ENCODE measurements at regions not wholly inside any gene's neighbourhood (a gene's known extent, or its start where the extent isn't known, plus 50 kb on each side); places are given as distances from the start of the nearest gene placed in this dataset.

GRCh38 chr3:74353039-74353438 lies 261.4 kb downstream of the CNTN3 start:
- WGBS (ENCODE audit: missing lambda C conversion rate), result 4% methylated on average over 1 of the region's 1 CpG
- TF ChIP-seq RFX5 (IDR thresholded peaks at IDR 0.05) (no peak), ATOH8 (CRISPR knock-in tag; IDR thresholded peaks at IDR 0.05; ENCODE audit: low read depth) (no peak), CBX2 (IDR thresholded peaks at IDR 0.05; ENCODE audit: borderline replicate concordance, low read depth) (no peak), KDM1A (IDR thresholded peaks at IDR 0.05; ENCODE audit: low read depth) (no peak), NFE2L2 (conservative IDR thresholded peaks at IDR 0.05; ENCODE audit: low read length) (no peak), ZC3H11A (IDR thresholded peaks at IDR 0.05) (no peak), KDM5A (IDR thresholded peaks at IDR 0.05) (no peak), ZSCAN20 (CRISPR knock-in tag; IDR thresholded peaks at IDR 0.05) (no peak), EHMT2 (IDR thresholded peaks at IDR 0.05; ENCODE audit: low read depth) (no peak)
- DNase-seq (ENCODE audit: low read depth in 1 of 2, low spot score in 1 of 2) (peak in 1 of 2 experiments; percentile 2), FAIRE-seq (no peak), ATAC-seq (no peak)
- CTCF ChIA-PET, result no interaction called here
- no peak overlapping the region for H3K4me3 ChIP-seq
- POLR2A ChIA-PET, result no interaction called here
- H3K4me1 ChIP-seq, result no peaks in the 10 kb centered on the region
- no peaks in the 10 kb centered on the region for H3K9me3 ChIP-seq
- no peak overlapping the region for H3K4me2 ChIP-seq
- H3K27ac ChIP-seq, result no peak overlapping the region

GRCh38 chr3:74352166-74352565 lies 262.3 kb downstream of the CNTN3 start:
- TF ChIP-seq HEYL (CRISPR knock-in tag; IDR thresholded peaks at IDR 0.05) (no peak), JUN (IDR thresholded peaks at IDR 0.05) (no peak), RFX5 (IDR thresholded peaks at IDR 0.05) (no peak), TP53 (CRISPR knock-in tag; IDR thresholded peaks at IDR 0.05) (no peak), FOXS1 (CRISPR knock-in tag; IDR thresholded peaks at IDR 0.05) (no peak), NPAS2 (CRISPR knock-in tag; IDR thresholded peaks at IDR 0.05; ENCODE audit: borderline replicate concordance) (no peak), HOXA7 (CRISPR knock-in tag; IDR thresholded peaks at IDR 0.05) (no peak)
- ATAC-seq, result no peak
- CTCF ChIA-PET, result no interaction called here
- POLR2A ChIA-PET, result no interaction called here
- Histone ChIP-seq H3K4me2 (no peak overlapping the region), H3K4me3 (no peak overlapping the region), H3K4me1 (no peaks in the 10 kb centered on the region), H3K27ac (no peak overlapping the region), H3K9me3 (no peaks in the 10 kb centered on the region)
- FAIRE-seq, result no peak
- 39% methylated on average over 1 of the region's 1 CpG for WGBS (ENCODE audit: missing lambda C conversion rate)
- DNase-seq (ENCODE audit: low read depth in 1 of 2, low spot score in 1 of 2), result no peak

- no peaks in the 10 kb centered on the region for H3K4me1 ChIP-seq
- CTCF ChIA-PET, result no interaction called here
- 2% methylated on average over 5 of the region's 5 CpGs for WGBS (ENCODE audit: missing lambda C conversion rate)
- ATAC-seq, result no peak
- no peak overlapping the region for H3K27ac ChIP-seq
- no peak overlapping the region for H3K4me2 ChIP-seq
- POLR2A ChIA-PET, result no interaction called here
- no peak for DNase-seq (ENCODE audit: low read depth in 1 of 2, low spot score in 1 of 2)
- no peak for FAIRE-seq
- no peak overlapping the region for H3K4me3 ChIP-seq
- no peaks in the 10 kb centered on the region for H3K9me3 ChIP-seq
- TF ChIP-seq RNF2 (IDR thresholded peaks at IDR 0.05; ENCODE audit: borderline replicate concordance, low read depth), result no peak
- no peak for TF ChIP-seq SMC3 (IDR thresholded peaks at IDR 0.05)
- no peak for TF ChIP-seq MAFK (IDR thresholded peaks at IDR 0.05; ENCODE audit: partially characterized antibody)
- no peak for TF ChIP-seq HOXB13 (CRISPR knock-in tag; IDR thresholded peaks at IDR 0.05; ENCODE audit: low read depth)
- no peak for TF ChIP-seq EHMT2 (IDR thresholded peaks at IDR 0.05; ENCODE audit: low read depth)
- no peak for TF ChIP-seq ZC3H11A (IDR thresholded peaks at IDR 0.05)
- no peak for TF ChIP-seq RARB (CRISPR knock-in tag; IDR thresholded peaks at IDR 0.05)
- no peak for TF ChIP-seq RAD21 (conservative IDR thresholded peaks at IDR 0.05 in 1 of 2, IDR thresholded peaks at IDR 0.05 in 1 of 2)
- TF ChIP-seq CEBPB (IDR thresholded peaks at IDR 0.05), result no peak
Measured at GRCh38 chr3:74351213-74351612, 263.2 kb downstream of the CNTN3 start.

- CTCF ChIA-PET, result no interaction called here
- 0% methylated on average over 1 of the region's 1 CpG for WGBS (ENCODE audit: missing lambda C conversion rate)
- no peaks in the 10 kb centered on the region for H3K9me3 ChIP-seq
- DNase-seq (ENCODE audit: low read depth in 1 of 2, low spot score in 1 of 2), result no peak
- H3K4me3 ChIP-seq, result no peak overlapping the region
- no peak overlapping the region for H3K27ac ChIP-seq
- ATAC-seq, result no peak
- H3K4me2 ChIP-seq, result no peak overlapping the region
- no peak for FAIRE-seq
- TF ChIP-seq REST (IDR thresholded peaks at IDR 0.05) (no peak), ESRRA (IDR thresholded peaks at IDR 0.05; ENCODE audit: borderline replicate concordance, low read length) (no peak), PHF8 (IDR thresholded peaks at IDR 0.05; ENCODE audit: borderline replicate concordance, low read depth) (no peak), BHLHE40 (IDR thresholded peaks at IDR 0.05; ENCODE audit: low read depth, low read length) (no peak), ZSCAN20 (CRISPR knock-in tag; IDR thresholded peaks at IDR 0.05) (no peak), PBX3 (IDR thresholded peaks at IDR 0.05) (no peak)
- H3K4me1 ChIP-seq, result no peaks in the 10 kb centered on the region
- POLR2A ChIA-PET, result no interaction called here
Measured at GRCh38 chr3:74349015-74349414, 265.4 kb downstream of the CNTN3 start.
